ENCODE measurements at regions not wholly inside any gene's neighbourhood (a gene's known extent, or its start where the extent isn't known, plus 50 kb on each side); places are given as distances from the start of the nearest gene placed in this dataset.

DNA sequence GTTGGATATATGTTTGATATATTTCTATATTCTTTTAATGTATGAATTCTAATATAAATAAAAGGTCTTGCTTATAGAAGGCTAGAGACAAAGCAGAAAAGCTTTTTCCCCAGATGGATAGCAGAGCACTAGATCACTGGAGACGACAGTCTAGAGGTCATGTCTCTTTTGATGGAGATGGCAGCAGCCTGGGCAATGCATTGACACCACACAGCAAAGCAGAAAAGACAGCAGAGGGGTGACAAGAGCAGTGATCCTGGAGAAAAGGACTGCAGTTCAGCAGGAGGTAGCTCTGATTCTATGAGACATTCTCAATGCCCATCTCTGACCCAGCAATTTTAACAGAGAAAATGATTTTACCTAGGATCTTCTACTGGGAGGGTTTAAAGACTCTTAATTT is 210.6 kb downstream of the DTHD1 start:
- Histone ChIP-seq H3K4me2 (ENCODE audit: low read length) (no peak overlapping the region), H3K27me3 (ENCODE audit: insufficient read depth, low read length) (no peaks in the 10 kb centered on the region), H3K79me2 (ENCODE audit: insufficient read depth, low read length) (no peaks in the 10 kb centered on the region), H3K4me1 (ENCODE audit: insufficient read depth, low read length, severe bottlenecking) (no peaks in the 10 kb centered on the region), H3K27ac (ENCODE audit: low read depth, low read length, poor library complexity, severe bottlenecking) (no peak overlapping the region), H4K20me1 (ENCODE audit: insufficient read depth, low read length) (no peaks in the 10 kb centered on the region), H3K9me3 (ENCODE audit: low read length) (no peaks in the 10 kb centered on the region), H2AFZ (ENCODE audit: low read length) (no peak overlapping the region), H3K9ac (ENCODE audit: low read length) (no peak overlapping the region), H3F3A (ENCODE audit: insufficient read depth, low read length) (no peaks in the 10 kb centered on the region), H3K4me3 (ENCODE audit: low read depth, low read length, poor library complexity, severe bottlenecking) (no peak overlapping the region), H3K36me3 (ENCODE audit: insufficient read depth, low read length) (no peaks in the 10 kb centered on the region), H3K9me2 (ENCODE audit: low read depth, low read length) (no peaks in the 10 kb centered on the region)
- TF ChIP-seq EZH2 (IDR thresholded peaks at IDR 0.05; ENCODE audit: borderline replicate concordance, low read length) (no peak), CTCF (IDR thresholded peaks at IDR 0.05; ENCODE audit: low read length) (no peak)

- Histone ChIP-seq H3K27ac (ENCODE audit: low read depth, low read length, poor library complexity, severe bottlenecking) (no peak overlapping the region), H3K27me3 (ENCODE audit: insufficient read depth, low read length) (no peaks in the 10 kb centered on the region), H3K36me3 (ENCODE audit: insufficient read depth, low read length) (no peaks in the 10 kb centered on the region), H3K9me3 (ENCODE audit: low read length) (no peaks in the 10 kb centered on the region), H4K20me1 (ENCODE audit: insufficient read depth, low read length) (no peaks in the 10 kb centered on the region), H3K9ac (ENCODE audit: low read length) (no peak overlapping the region), H3F3A (ENCODE audit: insufficient read depth, low read length) (no peaks in the 10 kb centered on the region), H3K4me1 (ENCODE audit: insufficient read depth, low read length, severe bottlenecking) (no peaks in the 10 kb centered on the region), H3K4me2 (ENCODE audit: low read length) (no peak overlapping the region), H3K9me2 (ENCODE audit: low read depth, low read length) (no peaks in the 10 kb centered on the region), H2AFZ (ENCODE audit: low read length) (no peak overlapping the region), H3K4me3 (ENCODE audit: low read depth, low read length, poor library complexity, severe bottlenecking) (no peak overlapping the region), H3K79me2 (ENCODE audit: insufficient read depth, low read length) (no peaks in the 10 kb centered on the region)
- TF ChIP-seq EZH2 (IDR thresholded peaks at IDR 0.05; ENCODE audit: borderline replicate concordance, low read length) = no peak
These were observed 211.2 kb downstream of the DTHD1 start for GRCh38 chr4:36492590-36492989.

- no peaks in the 10 kb centered on the region for H3K79me2 ChIP-seq (ENCODE audit: insufficient read depth, low read length)
- no peak overlapping the region for H3K4me3 ChIP-seq (ENCODE audit: low read depth, low read length, poor library complexity, severe bottlenecking)
- no peaks in the 10 kb centered on the region for H3K9me3 ChIP-seq (ENCODE audit: low read length)
- no peaks in the 10 kb centered on the region for H3K4me1 ChIP-seq (ENCODE audit: insufficient read depth, low read length, severe bottlenecking)
- H3K27ac ChIP-seq (ENCODE audit: low read depth, low read length, poor library complexity, severe bottlenecking) = no peak overlapping the region
- H3K4me2 ChIP-seq (ENCODE audit: low read length) = no peak overlapping the region
- no peaks in the 10 kb centered on the region for H4K20me1 ChIP-seq (ENCODE audit: insufficient read depth, low read length)
- no peak overlapping the region for H3K9ac ChIP-seq (ENCODE audit: low read length)
- H3K36me3 ChIP-seq (ENCODE audit: insufficient read depth, low read length) = no peaks in the 10 kb centered on the region
- H3K9me2 ChIP-seq (ENCODE audit: low read depth, low read length) = no peaks in the 10 kb centered on the region
- H2AFZ ChIP-seq (ENCODE audit: low read length) = no peak overlapping the region
- H3F3A ChIP-seq (ENCODE audit: insufficient read depth, low read length) = no peaks in the 10 kb centered on the region
- H3K27me3 ChIP-seq (ENCODE audit: insufficient read depth, low read length) = no peaks in the 10 kb centered on the region
- no peak for TF ChIP-seq CTCF (IDR thresholded peaks at IDR 0.05; ENCODE audit: low read length)
- TF ChIP-seq EZH2 (IDR thresholded peaks at IDR 0.05; ENCODE audit: borderline replicate concordance, low read length) = no peak
These were observed 211.8 kb downstream of the DTHD1 start for GRCh38 chr4:36493251-36493650.

DNA sequence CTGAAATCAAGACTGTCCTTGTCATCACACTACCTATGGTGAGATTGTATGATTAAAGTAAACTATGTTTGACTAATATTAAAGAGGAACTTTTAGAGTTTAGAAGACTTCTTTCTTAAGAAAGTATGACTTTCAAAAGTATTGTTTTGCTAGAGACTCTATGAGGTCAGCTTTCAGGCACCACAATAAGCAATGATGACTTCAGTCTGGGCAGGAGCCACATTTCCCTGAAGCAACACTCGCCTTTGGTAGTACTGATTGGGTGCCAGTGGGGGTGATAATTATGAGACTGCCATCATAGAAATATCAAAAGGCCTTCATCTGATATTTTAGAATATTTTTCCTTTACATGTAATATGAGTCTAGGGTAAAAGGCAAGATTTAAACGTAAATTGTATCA is 212.6 kb downstream of the DTHD1 start:
- no peak for TF ChIP-seq CTCF (IDR thresholded peaks at IDR 0.05; ENCODE audit: low read length)
- no peak for TF ChIP-seq EZH2 (IDR thresholded peaks at IDR 0.05; ENCODE audit: borderline replicate concordance, low read length)
- no peaks in the 10 kb centered on the region for H3F3A ChIP-seq (ENCODE audit: insufficient read depth, low read length)
- H3K9ac ChIP-seq (ENCODE audit: low read length) = no peak overlapping the region
- H3K79me2 ChIP-seq (ENCODE audit: insufficient read depth, low read length) = no peaks in the 10 kb centered on the region
- H3K36me3 ChIP-seq (ENCODE audit: insufficient read depth, low read length) = no peaks in the 10 kb centered on the region
- no peaks in the 10 kb centered on the region for H3K27me3 ChIP-seq (ENCODE audit: insufficient read depth, low read length)
- no peak overlapping the region for H3K4me3 ChIP-seq (ENCODE audit: low read depth, low read length, poor library complexity, severe bottlenecking)
- no peaks in the 10 kb centered on the region for H3K9me2 ChIP-seq (ENCODE audit: low read depth, low read length)
- no peaks in the 10 kb centered on the region for H3K4me1 ChIP-seq (ENCODE audit: insufficient read depth, low read length, severe bottlenecking)
- H2AFZ ChIP-seq (ENCODE audit: low read length) = no peak overlapping the region
- H3K9me3 ChIP-seq (ENCODE audit: low read length) = no peaks in the 10 kb centered on the region
- H3K27ac ChIP-seq (ENCODE audit: low read depth, low read length, poor library complexity, severe bottlenecking) = no peak overlapping the region
- no peaks in the 10 kb centered on the region for H4K20me1 ChIP-seq (ENCODE audit: insufficient read depth, low read length)
- H3K4me2 ChIP-seq (ENCODE audit: low read length) = no peak overlapping the region

Data from OCI-LY1 (cell line).